Thymus (tissue), 11 donors: ENCODE measurements at regions not wholly inside any gene's neighbourhood (a gene's known extent, or its start where the extent isn't known, plus 50 kb on each side); places are given as distances from the start of the nearest gene placed in this dataset.

Experiments
- DNase-seq, 9 donors: peaks; one replicate each; pipeline ENCODE4 v3.0.0-alpha.2; 2013; ENCODE audit warnings: low spot score in 9 of 9, low read depth in 6 of 9, missing footprints in 1 of 9
- H3K27ac ChIP-seq, 2 donors: one replicate each; pipeline ENCODE4 v1.5.1; 2013; ENCODE audit warnings: control low read depth in 1 of 2, low read depth in 1 of 2, low read length in 1 of 2, mild to moderate bottlenecking in 1 of 2, moderate library complexity in 1 of 2
- H3K27me3 ChIP-seq, 2 donors: one replicate each; pipeline ENCODE4 v1.5.1; 2013; ENCODE audit warnings: low read length in 1 of 2; ENCODE audit not compliant: control insufficient read depth in 2 of 2, insufficient read depth in 1 of 2
- H3K36me3 ChIP-seq, 2 donors: one replicate each; pipeline ENCODE4 v1.5.1; 2013; ENCODE audit warnings: low read length in 1 of 2, mild to moderate bottlenecking in 1 of 2, moderate library complexity in 1 of 2; ENCODE audit not compliant: control insufficient read depth in 2 of 2, insufficient read depth in 2 of 2
- H3K4me1 ChIP-seq, 2 donors: one replicate each; pipeline ENCODE4 v1.5.1; 2013; ENCODE audit warnings: low read length in 2 of 2; ENCODE audit not compliant: control insufficient read depth in 2 of 2, insufficient read depth in 2 of 2
- H3K4me3 ChIP-seq, 2 donors: one replicate each; pipeline ENCODE4 v1.5.1; 2013; ENCODE audit warnings: low read length in 2 of 2, control low read depth in 1 of 2, mild to moderate bottlenecking in 1 of 2
- H3K9me3 ChIP-seq, 2 donors: one replicate each; pipeline ENCODE4 v1.5.1; 2013; ENCODE audit warnings: low read length in 1 of 2, mild to moderate bottlenecking in 1 of 2; ENCODE audit not compliant: control insufficient read depth in 2 of 2, insufficient read depth in 1 of 2
- WGBS: extraction: QIAGEN DNeasy Blood & Tissue Kit; methylation state at CpG from one replicate; pipeline ENCODE4 v1.1.7; 2013; 5-methylcytosine and 5-hydroxymethylcytosine counted together
- donor health status: healthy.

GRCh38 chr22:25488244-25489020 is 76.0 kb upstream of the GRK3 start:
- no peak for DNase-seq
- no peak overlapping the region for H3K27ac ChIP-seq
- peaks cover 3 to 11% of the 10 kb centered on the region in 2 donors for H3K4me1 ChIP-seq
- peaks cover 0 to 1% of the 10 kb centered on the region in 2 donors for H3K9me3 ChIP-seq
- H3K4me3 ChIP-seq = no peak overlapping the region
- 84% methylated on average over 3 of the region's 3 CpGs for WGBS
- no peaks in the 10 kb centered on the region for H3K27me3 ChIP-seq
- peaks cover 8 to 11% of the 10 kb centered on the region in 2 donors for H3K36me3 ChIP-seq

DNA sequence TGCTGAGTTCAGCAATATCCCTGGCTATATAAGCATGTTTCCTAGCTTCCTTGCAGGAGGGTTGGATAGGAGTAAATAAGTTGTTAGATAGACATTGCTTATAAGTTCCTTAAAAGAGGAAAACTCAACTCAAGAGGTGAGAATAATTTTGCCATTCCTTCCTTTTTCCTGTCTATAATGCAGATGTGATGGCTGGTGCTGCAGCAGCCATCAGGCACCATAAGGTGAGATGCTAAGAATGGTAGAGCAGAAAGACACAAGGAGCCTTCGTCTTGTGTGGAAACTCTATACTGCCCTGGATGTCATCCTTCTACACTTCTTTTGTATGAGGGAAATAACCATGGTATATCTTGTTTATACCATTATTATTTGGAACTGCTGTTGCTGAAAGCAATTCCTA is 74.5 kb upstream of the GRK3 start:
- no peak overlapping the region for H3K4me3 ChIP-seq
- peaks cover 3 to 11% of the 10 kb centered on the region in 2 donors for H3K4me1 ChIP-seq
- 98% methylated on average over 1 of the region's 1 CpG for WGBS

DNA sequence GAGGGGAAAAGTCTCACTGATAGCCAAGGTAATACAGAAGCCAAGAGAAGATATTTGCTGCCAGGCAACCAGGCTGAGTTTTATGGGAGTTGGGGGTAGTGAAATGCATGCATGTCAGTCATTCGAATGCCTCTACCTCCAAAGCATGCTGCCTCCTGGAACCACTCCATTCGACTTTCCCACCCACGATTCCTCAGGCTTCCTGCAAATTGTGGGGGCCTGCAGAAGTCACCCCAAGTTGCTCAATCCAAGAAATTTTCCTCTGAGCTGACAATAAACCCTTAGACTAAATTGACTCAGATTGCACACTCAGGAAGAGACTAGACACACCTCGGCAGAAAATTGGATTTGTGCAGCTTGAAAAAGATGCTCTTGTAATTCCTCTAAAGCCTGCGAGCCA is 73.6 kb upstream of the GRK3 start:
- WGBS = 97% methylated on average over 5 of the region's 5 CpGs
- H3K4me3 ChIP-seq = no peak overlapping the region

More for the DNA sequence above, 74.5 kb upstream of the GRK3 start:
- Histone ChIP-seq H3K27me3 (no peaks in the 10 kb centered on the region), H3K27ac (no peak overlapping the region), H3K9me3 (peaks cover 0 to 1% of the 10 kb centered on the region in 2 donors), H3K36me3 (peaks cover 0 to 3% of the 10 kb centered on the region in 2 donors)
- no peak for DNase-seq

GRCh38 chr22:25492162-25492561 is 72.3 kb upstream of the GRK3 start:
- Histone ChIP-seq H3K27me3 (no peaks in the 10 kb centered on the region), H3K36me3 (no peaks in the 10 kb centered on the region), H3K4me1 (no peaks in the 10 kb centered on the region), H3K27ac (no peak overlapping the region), H3K9me3 (peaks cover 0 to 1% of the 10 kb centered on the region in 2 donors), H3K4me3 (no peak overlapping the region)
- DNase-seq = no peak

More for the DNA sequence above, 73.6 kb upstream of the GRK3 start:
- peaks cover 0 to 3% of the 10 kb centered on the region in 2 donors for H3K36me3 ChIP-seq
- no peak overlapping the region for H3K27ac ChIP-seq
- DNase-seq = no peak
- no peaks in the 10 kb centered on the region for H3K27me3 ChIP-seq
- peaks cover 3 to 4% of the 10 kb centered on the region in 2 donors for H3K4me1 ChIP-seq
- peaks cover 0 to 1% of the 10 kb centered on the region in 2 donors for H3K9me3 ChIP-seq

GRCh38 chr22:25492841-25493734 is 71.4 kb upstream of the GRK3 start:
- no peaks in the 10 kb centered on the region for H3K4me1 ChIP-seq
- no peaks in the 10 kb centered on the region for H3K36me3 ChIP-seq
- no peak for DNase-seq
- 41% methylated on average over 15 of the region's 15 CpGs for WGBS
- H3K27me3 ChIP-seq = no peaks in the 10 kb centered on the region
- H3K4me3 ChIP-seq = no peak overlapping the region
- H3K9me3 ChIP-seq = peaks cover 0 to 1% of the 10 kb centered on the region in 2 donors
- no peak overlapping the region for H3K27ac ChIP-seq

- 76% methylated on average over 4 of the region's 4 CpGs for WGBS
- Histone ChIP-seq H3K4me1 (no peaks in the 10 kb centered on the region), H3K36me3 (no peaks in the 10 kb centered on the region), H3K4me3 (no peak overlapping the region), H3K27me3 (no peaks in the 10 kb centered on the region), H3K9me3 (peaks cover 0 to under 1% of the 10 kb centered on the region in 2 donors), H3K27ac (no peak overlapping the region)
- DNase-seq = no peak
These were observed 70.7 kb upstream of the GRK3 start for GRCh38 chr22:25493794-25494193.

DNA sequence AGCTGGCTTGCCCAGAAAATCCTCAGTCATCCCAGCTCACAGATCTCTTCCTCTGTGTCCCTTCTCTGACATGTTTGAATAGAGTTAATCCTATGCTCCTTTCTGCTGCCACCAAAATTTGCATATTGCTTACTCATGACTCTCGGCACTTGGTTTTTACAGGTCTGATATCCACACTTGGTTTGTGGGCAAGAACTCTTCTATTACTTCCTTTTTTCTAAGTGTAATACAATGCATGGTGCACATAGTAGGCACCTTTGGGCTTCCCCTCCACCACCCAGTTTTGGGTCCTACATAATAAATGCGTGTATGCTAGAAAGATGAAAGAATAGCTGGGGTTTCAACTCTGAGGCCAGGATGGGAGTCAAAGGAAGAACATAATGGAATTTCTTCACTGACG is 69.7 kb upstream of the GRK3 start:
- Histone ChIP-seq H3K4me1 (no peaks in the 10 kb centered on the region), H3K27me3 (no peaks in the 10 kb centered on the region), H3K4me3 (no peak overlapping the region), H3K27ac (no peak overlapping the region), H3K36me3 (no peaks in the 10 kb centered on the region), H3K9me3 (no peaks in the 10 kb centered on the region)
- no peak for DNase-seq
- 33% methylated on average over 3 of the region's 3 CpGs for WGBS

DNA sequence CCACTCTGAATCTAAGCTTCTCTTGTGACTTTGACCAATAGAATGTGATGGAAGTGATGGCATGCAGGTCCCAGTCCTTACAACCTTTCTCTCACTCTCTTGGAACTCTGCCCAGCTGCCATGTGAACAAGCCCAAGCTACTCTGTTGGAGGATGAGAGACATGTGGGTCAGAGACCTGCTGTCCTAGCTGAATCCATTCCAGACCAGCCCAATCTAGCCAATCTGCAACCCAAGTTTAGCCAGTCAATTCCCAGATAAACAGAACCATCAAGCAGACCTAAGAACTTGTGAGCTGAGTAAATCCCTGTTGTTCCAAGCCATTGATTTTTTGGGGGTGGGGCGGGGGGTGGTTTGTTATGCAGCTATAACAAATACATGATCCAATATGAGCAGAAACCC is 69.2 kb upstream of the GRK3 start:
- Histone ChIP-seq H3K27me3 (no peaks in the 10 kb centered on the region), H3K36me3 (no peaks in the 10 kb centered on the region)
- WGBS = 100% methylated on average over 1 of the region's 1 CpG

DNA sequence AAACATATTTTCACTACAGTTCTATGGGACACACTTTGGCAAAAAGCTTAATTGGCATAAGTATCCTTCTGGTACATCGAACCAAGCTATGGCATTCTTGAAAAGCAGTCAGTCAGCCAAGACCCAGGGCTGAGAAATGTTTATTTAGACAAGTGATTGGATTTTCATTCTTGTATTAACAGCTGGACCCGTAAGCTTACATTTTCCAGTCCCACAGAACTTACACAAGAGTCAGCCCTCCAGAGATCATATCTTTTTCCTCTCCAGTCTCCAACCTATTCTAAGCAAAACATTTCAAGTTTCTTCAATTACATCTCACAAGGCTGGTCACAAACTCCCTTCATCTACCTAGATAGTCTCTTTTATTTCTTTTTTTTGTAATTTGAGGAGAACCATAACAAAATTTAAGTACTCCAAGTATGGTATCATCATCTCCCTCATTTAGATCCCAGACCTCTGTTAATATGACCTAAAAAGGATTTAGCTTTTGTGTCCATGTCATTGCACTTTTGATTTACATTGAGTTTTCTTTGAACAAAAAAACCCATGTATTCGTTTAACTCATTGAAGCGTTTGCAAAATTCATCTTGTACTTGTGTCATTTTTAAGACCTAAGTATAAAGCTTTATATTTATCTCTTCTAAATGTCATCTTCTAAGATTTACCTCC is 67.9 kb upstream of the GRK3 start:
- no peaks in the 10 kb centered on the region for H3K4me1 ChIP-seq
- no peaks in the 10 kb centered on the region for H3K27me3 ChIP-seq
- H3K9me3 ChIP-seq = no peaks in the 10 kb centered on the region
- no peaks in the 10 kb centered on the region for H3K36me3 ChIP-seq
- DNase-seq = no peak
- WGBS = 95% methylated on average over 4 of the region's 4 CpGs
- H3K27ac ChIP-seq = no peak overlapping the region
- no peak overlapping the region for H3K4me3 ChIP-seq

More for the DNA sequence above, 69.2 kb upstream of the GRK3 start:
- Histone ChIP-seq H3K9me3 (no peaks in the 10 kb centered on the region), H3K4me1 (no peaks in the 10 kb centered on the region), H3K4me3 (no peak overlapping the region), H3K27ac (no peak overlapping the region)
- no peak for DNase-seq
